PC-9 (cell line): ENCODE measurements at regions not wholly inside any gene's neighbourhood (a gene's known extent, or its start where the extent isn't known, plus 50 kb on each side); places are given as distances from the start of the nearest gene placed in this dataset.

ENCODE experiments used
- BruUV-seq: library from RNA; stranded (reverse); fragments of 400-500 nt; replicated peaks from 2 replicates; lab custom pipeline; 2021; lab: Mats Ljungman, UMichigan
- CTCF ChIA-PET: fragments of 300-600 bp; sonication (Branson Sonifier 250); formaldehyde crosslinking; loops from one replicate; lab custom pipeline; 2022; ENCODE audit warnings: antibody characterized with exemption; lab: Charles Lee
- POLR2A ChIA-PET: fragments of 300-600 bp; sonication (Branson Sonifier 250); formaldehyde crosslinking; loops from one replicate; lab custom pipeline; 2022; ENCODE audit warnings: antibody characterized with exemption; ENCODE audit not compliant: unreplicated experiment; lab: Charles Lee
- DNase-seq, 2 experiments: peaks; one replicate each; pipeline versions ENCODE4 v3.0.0 to v3.0.0-alpha.2; 2015 to 2022; ENCODE audit warnings: mixed read lengths in 1 of 2
- H2AFZ ChIP-seq: fragments of 200-600 bp; sonication (generic); 2 replicates; pipeline ENCODE4 v1.8.1; 2017; ENCODE audit warnings: antibody characterized with exemption
- H3F3A ChIP-seq: fragments of 200-600 bp; sonication (generic); 2 replicates; pipeline ENCODE4 v1.8.1; 2017; ENCODE audit warnings: antibody characterized with exemption, mild to moderate bottlenecking, low read depth; ENCODE audit not compliant: insufficient read depth
- H3K27ac ChIP-seq: fragments of 200-600 bp; sonication (generic); 2 replicates; pipeline ENCODE4 v1.6.1; 2016; ENCODE audit warnings: mixed run types
- H3K27me3 ChIP-seq: fragments of 200-600 bp; sonication (generic); 2 replicates; pipeline ENCODE4 v1.6.1; 2016; ENCODE audit warnings: low read depth, mixed run types; ENCODE audit not compliant: insufficient read depth
- H3K36me3 ChIP-seq: fragments of 200-600 bp; sonication (generic); 2 replicates; pipeline ENCODE4 v1.6.1; 2016; ENCODE audit warnings: low read depth, mixed run types
- H3K4me1 ChIP-seq: fragments of 200-600 bp; sonication (generic); replicated peaks from 2 replicates; pipeline ENCODE4 v1.6.1; 2016; ENCODE audit warnings: mixed run types; ENCODE audit not compliant: insufficient read depth
- H3K4me2 ChIP-seq: fragments of 200-600 bp; sonication (generic); 2 replicates; pipeline ENCODE4 v1.6.1; 2017; ENCODE audit warnings: mixed run types
- H3K4me3 ChIP-seq: fragments of 200-600 bp; sonication (generic); 2 replicates; pipeline ENCODE4 v1.6.1; 2016; ENCODE audit warnings: mixed run types
- H3K79me2 ChIP-seq: fragments of 200-600 bp; sonication (generic); 2 replicates; pipeline ENCODE4 v1.6.1; 2017; ENCODE audit warnings: low read depth, mixed run types
- H3K9me2 ChIP-seq: fragments of 200-600 bp; sonication (generic); 2 replicates; pipeline ENCODE4 v1.8.1; 2017; ENCODE audit warnings: mild to moderate bottlenecking; ENCODE audit not compliant: insufficient read depth
- H3K9me3 ChIP-seq: fragments of 200-600 bp; sonication (generic); 2 replicates; pipeline ENCODE4 v1.8.1; 2016; ENCODE audit warnings: low read depth; ENCODE audit not compliant: insufficient read depth
- H4K20me1 ChIP-seq: fragments of 200-600 bp; sonication (generic); 2 replicates; pipeline ENCODE4 v1.8.1; 2017; ENCODE audit not compliant: insufficient read depth
- CTCF ChIP-seq: fragments of 200-600 bp; sonication (generic); conservative IDR thresholded peaks from 2 replicates; pipeline ENCODE4 v1.6.1; 2017; ENCODE audit warnings: mixed run types, antibody characterized with exemption, mild to moderate bottlenecking, moderate library complexity
- EZH2 ChIP-seq: fragments of 200-600 bp; sonication (generic); IDR thresholded peaks from 2 replicates; pipeline ENCODE4 v1.8.0; 2017; ENCODE audit warnings: antibody characterized with exemption, low read depth
- intact Hi-C: fragments of 100-400 bp; cut with micrococcal nuclease; formaldehyde crosslinking; loops from one replicate; pipeline ENCODE4 v1.10.0; 2022; ENCODE audit not compliant: unreplicated experiment

GRCh38 chr18:45467293-45467692 lies 148.0 kb upstream of the SLC14A2 start:
- POLR2A ChIA-PET = no interaction called here
- no peak overlapping the region for H2AFZ ChIP-seq

GRCh38 chr18:45467945-45468344 lies 147.3 kb upstream of the SLC14A2 start:
- Histone ChIP-seq H3K27me3 (peaks cover 32% of the 10 kb centered on the region), H3K4me2 (no peak overlapping the region), H3K9me2 (no peaks in the 10 kb centered on the region), H4K20me1 (no peaks in the 10 kb centered on the region), H3K9me3 (no peaks in the 10 kb centered on the region), H3K79me2 (no peaks in the 10 kb centered on the region), H3K4me1 (no peaks in the 10 kb centered on the region), H3K36me3 (no peaks in the 10 kb centered on the region), H3K27ac (no peak overlapping the region), H3F3A (no peaks in the 10 kb centered on the region), H2AFZ (no peak overlapping the region), H3K4me3 (no peak overlapping the region)
- CTCF ChIA-PET = no interaction called here
- POLR2A ChIA-PET = no interaction called here
- TF ChIP-seq EZH2 = no peak
- TF ChIP-seq CTCF = no peak
- DNase-seq = no peak
- no TSS peak for BruUV-seq
- intact Hi-C loops = no loop called here

More at GRCh38 chr18:45467293-45467692, 148.0 kb upstream of the SLC14A2 start:
- CTCF ChIA-PET = no interaction called here
- intact Hi-C loops = no loop called here
- Histone ChIP-seq H3K9me3 (no peaks in the 10 kb centered on the region), H4K20me1 (no peaks in the 10 kb centered on the region), H3K9me2 (no peaks in the 10 kb centered on the region), H3K27ac (no peak overlapping the region), H3K79me2 (no peaks in the 10 kb centered on the region), H3K36me3 (no peaks in the 10 kb centered on the region), H3K27me3 (peaks cover 32% of the 10 kb centered on the region), H3F3A (no peaks in the 10 kb centered on the region), H3K4me3 (no peak overlapping the region), H3K4me1 (no peaks in the 10 kb centered on the region), H3K4me2 (no peak overlapping the region)
- no peak for DNase-seq
- no TSS peak for BruUV-seq
- no peak for TF ChIP-seq CTCF
- TF ChIP-seq EZH2 = no peak

GRCh38 chr18:45478889-45479288 lies 136.4 kb upstream of the SLC14A2 start:
- BruUV-seq = no TSS peak
- H3K9me3 ChIP-seq = no peaks in the 10 kb centered on the region
- ChIA-PET POLR2A (no interaction called here), CTCF (no interaction called here)
- intact Hi-C loops = no loop called here
- TF ChIP-seq CTCF (no peak), EZH2 (no peak)
- H2AFZ ChIP-seq = no peak overlapping the region
- peaks cover 37% of the 10 kb centered on the region for H3K27me3 ChIP-seq
- H3K79me2 ChIP-seq = no peaks in the 10 kb centered on the region
- H3K27ac ChIP-seq = no peak overlapping the region
- no peaks in the 10 kb centered on the region for H3F3A ChIP-seq
- H3K9me2 ChIP-seq = no peaks in the 10 kb centered on the region
- no peak overlapping the region for H3K4me3 ChIP-seq
- no peak for DNase-seq
- no peaks in the 10 kb centered on the region for H4K20me1 ChIP-seq
- H3K36me3 ChIP-seq = no peaks in the 10 kb centered on the region
- no peaks in the 10 kb centered on the region for H3K4me1 ChIP-seq
- H3K4me2 ChIP-seq = no peak overlapping the region
